HEK293T (cell line): ENCODE measurements at regions not wholly inside any gene's neighbourhood (a gene's known extent, or its start where the extent isn't known, plus 50 kb on each side); places are given as distances from the start of the nearest gene placed in this dataset.

Experiments used
- HDGF ChIP-seq: fragments of 450-650 bp; IDR thresholded peaks from 2 replicates; pipeline ENCODE4 v1.6.1; 2017; ENCODE audit warnings: antibody characterized with exemption, borderline replicate concordance
- SP1 ChIP-seq: fragments of 450-650 bp; IDR thresholded peaks from 2 replicates; pipeline ENCODE4 v1.6.1; 2017
- TARDBP ChIP-seq: fragments of 450-650 bp; IDR thresholded peaks from 2 replicates; pipeline ENCODE4 v1.6.1; 2016

- no peak for TF ChIP-seq TARDBP
- no peak for TF ChIP-seq SP1
- TF ChIP-seq HDGF = no peak
These were observed 516.5 kb upstream of the RAB6C start for GRCh38 chr2:129462967-129463366.
